ENCODE measurements at regions not wholly inside any gene's neighbourhood (a gene's known extent, or its start where the extent isn't known, plus 50 kb on each side); places are given as distances from the start of the nearest gene placed in this dataset.

DNA sequence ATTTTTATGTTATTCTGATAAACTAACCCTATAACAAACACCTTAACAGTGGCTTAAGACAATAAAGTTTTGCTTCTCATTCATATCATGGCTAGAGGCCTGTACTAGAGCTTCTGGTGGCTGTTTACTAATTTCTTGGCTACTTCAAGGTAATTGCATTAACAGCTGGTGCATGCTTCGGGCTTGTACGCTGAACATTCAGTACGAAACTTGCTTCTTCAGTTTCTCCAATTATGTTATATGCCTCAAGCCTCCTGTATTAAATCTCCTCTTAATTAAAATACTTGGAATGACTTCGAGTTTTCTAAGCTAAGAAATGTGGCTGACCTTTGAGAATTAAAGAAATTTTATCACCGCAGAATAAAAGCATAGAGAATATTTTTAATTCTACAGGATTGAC lies 138.9 kb upstream of the TRAM1L1 start:
- no peak overlapping the region for H3K27ac ChIP-seq (ENCODE audit: low read depth, low read length)
- H3K4me3 ChIP-seq (ENCODE audit: low read depth, low read length) = no peak overlapping the region
- H3K27me3 ChIP-seq (ENCODE audit: control insufficient read depth, insufficient read depth, low read length) = no peaks in the 10 kb centered on the region
- ChIA-PET POLR2A (no interaction called here), CTCF (interaction anchor here (0.6 kb wide), 1 partner anchor 129 kb away, joined by 3 read pairs; no protein-coding TSS in a partner anchor)
- TF ChIP-seq, protein P1, sequence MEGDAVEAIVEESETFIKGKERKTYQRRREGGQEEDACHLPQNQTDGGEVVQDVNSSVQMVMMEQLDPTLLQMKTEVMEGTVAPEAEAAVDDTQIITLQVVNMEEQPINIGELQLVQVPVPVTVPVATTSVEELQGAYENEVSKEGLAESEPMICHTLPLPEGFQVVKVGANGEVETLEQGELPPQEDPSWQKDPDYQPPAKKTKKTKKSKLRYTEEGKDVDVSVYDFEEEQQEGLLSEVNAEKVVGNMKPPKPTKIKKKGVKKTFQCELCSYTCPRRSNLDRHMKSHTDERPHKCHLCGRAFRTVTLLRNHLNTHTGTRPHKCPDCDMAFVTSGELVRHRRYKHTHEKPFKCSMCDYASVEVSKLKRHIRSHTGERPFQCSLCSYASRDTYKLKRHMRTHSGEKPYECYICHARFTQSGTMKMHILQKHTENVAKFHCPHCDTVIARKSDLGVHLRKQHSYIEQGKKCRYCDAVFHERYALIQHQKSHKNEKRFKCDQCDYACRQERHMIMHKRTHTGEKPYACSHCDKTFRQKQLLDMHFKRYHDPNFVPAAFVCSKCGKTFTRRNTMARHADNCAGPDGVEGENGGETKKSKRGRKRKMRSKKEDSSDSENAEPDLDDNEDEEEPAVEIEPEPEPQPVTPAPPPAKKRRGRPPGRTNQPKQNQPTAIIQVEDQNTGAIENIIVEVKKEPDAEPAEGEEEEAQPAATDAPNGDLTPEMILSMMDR (IDR thresholded peaks at IDR 0.05; ENCODE audit: low read depth, low read length) = no peak
- no peaks in the 10 kb centered on the region for H3K9me3 ChIP-seq (ENCODE audit: control insufficient read depth, insufficient read depth, low read length)
- no peak for DNase-seq (ENCODE audit: low read depth, low spot score)

DNA sequence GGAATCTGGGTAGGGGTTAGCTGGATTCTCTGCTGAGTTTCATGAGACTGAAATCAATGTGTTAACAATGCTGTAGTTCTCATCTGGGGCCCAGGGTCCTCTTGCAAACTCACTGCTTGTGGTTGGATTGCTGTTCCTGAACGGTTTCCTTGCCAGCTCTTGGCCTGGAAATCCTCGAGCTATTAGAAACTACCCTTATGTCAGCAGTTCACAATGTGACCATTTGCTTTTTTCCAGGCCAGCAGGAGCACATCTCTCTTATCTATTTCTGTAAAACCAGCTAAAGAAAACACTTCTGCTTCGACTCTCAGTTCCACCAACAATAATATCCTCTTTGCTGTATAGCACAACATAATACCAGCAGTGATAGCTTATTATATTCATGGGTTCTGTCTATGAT lies 140.1 kb upstream of the TRAM1L1 start:
- TF ChIP-seq, protein P1 (IDR thresholded peaks at IDR 0.05; ENCODE audit: low read depth, low read length) = no peak
- Histone ChIP-seq H3K27ac (ENCODE audit: low read depth, low read length) (no peak overlapping the region), H3K9me3 (ENCODE audit: control insufficient read depth, insufficient read depth, low read length) (no peaks in the 10 kb centered on the region), H3K27me3 (ENCODE audit: control insufficient read depth, insufficient read depth, low read length) (no peaks in the 10 kb centered on the region), H3K4me3 (ENCODE audit: low read depth, low read length) (no peak overlapping the region)
- ChIA-PET CTCF (no interaction called here), POLR2A (no interaction called here)
- no peak for DNase-seq (ENCODE audit: low read depth, low spot score)

DNA sequence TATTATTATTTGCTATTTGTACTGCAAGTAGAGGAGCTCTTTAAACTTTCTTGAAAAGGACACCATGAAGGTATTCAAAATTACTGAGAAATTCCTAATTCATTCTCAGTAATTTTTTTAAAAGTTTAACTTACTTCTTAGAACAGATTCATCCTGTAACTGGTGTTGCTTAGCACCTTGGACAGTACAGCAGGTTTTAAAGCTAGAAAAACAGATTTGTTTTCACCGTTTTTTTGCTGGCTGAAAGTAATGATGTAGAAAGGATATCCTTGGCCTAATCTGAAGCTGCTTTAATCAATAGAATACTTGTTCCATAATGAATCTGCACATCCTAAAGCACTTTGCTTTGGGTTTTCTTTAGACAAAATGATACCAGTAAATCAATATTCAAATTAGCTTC lies 142.5 kb upstream of the TRAM1L1 start:
- CTCF ChIA-PET = no interaction called here

DNA sequence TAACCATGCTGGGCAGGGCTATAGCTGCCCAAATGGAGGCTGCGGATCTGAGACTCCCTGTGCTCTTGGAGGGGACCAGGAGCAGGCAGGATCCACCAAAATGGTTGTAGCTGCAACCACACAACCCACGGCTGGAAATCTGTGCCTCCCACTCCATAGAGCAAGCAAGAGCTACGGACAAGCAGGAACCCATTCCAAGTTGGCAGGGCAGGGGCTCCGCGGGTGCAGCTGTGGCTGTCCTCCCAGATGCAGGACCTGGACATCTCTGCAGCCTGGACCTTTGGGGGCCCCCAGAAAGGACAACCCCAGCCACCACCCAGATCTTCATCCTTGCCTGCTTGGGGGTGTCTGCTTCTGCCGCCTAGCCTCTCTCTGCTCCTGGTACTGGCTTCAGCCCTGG lies 154.1 kb upstream of the TRAM1L1 start:
- TF ChIP-seq, protein P1 (IDR thresholded peaks at IDR 0.05; ENCODE audit: low read depth, low read length) = no peak
- DNase-seq (ENCODE audit: low read depth, low spot score) = no peak
- Histone ChIP-seq H3K9me3 (ENCODE audit: control insufficient read depth, insufficient read depth, low read length) (no peaks in the 10 kb centered on the region), H3K27ac (ENCODE audit: low read depth, low read length) (no peak overlapping the region), H3K27me3 (ENCODE audit: control insufficient read depth, insufficient read depth, low read length) (no peaks in the 10 kb centered on the region), H3K4me3 (ENCODE audit: low read depth, low read length) (no peak overlapping the region)
- CTCF ChIA-PET = no interaction called here
- POLR2A ChIA-PET = no interaction called here

More for the DNA sequence above, 142.5 kb upstream of the TRAM1L1 start:
- no peaks in the 10 kb centered on the region for H3K9me3 ChIP-seq (ENCODE audit: control insufficient read depth, insufficient read depth, low read length)
- TF ChIP-seq, protein P1 (IDR thresholded peaks at IDR 0.05; ENCODE audit: low read depth, low read length) = no peak
- no peak for DNase-seq (ENCODE audit: low read depth, low spot score)
- H3K27ac ChIP-seq (ENCODE audit: low read depth, low read length) = no peak overlapping the region
- no peaks in the 10 kb centered on the region for H3K27me3 ChIP-seq (ENCODE audit: control insufficient read depth, insufficient read depth, low read length)
- H3K4me3 ChIP-seq (ENCODE audit: low read depth, low read length) = no peak overlapping the region
- POLR2A ChIA-PET = no interaction called here

DNA sequence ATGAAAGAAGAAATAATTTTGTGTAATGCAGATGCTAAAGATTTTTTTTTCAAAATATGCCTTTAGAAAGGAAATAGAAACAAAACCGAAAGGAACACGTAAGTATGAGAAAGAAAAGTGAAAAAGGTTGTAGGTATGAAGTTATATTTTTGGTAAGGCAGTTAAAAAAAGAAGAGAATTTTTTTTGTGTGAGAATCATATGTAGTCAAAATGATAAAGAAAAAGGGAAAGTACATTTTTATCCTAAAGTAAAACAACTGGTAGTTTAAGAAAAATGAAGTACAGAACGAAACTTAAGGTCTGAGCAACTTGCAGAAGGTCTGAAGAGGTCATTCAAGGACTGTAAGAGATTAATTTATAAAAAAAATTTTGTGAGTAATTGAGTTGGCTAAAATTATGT lies 164.0 kb upstream of the TRAM1L1 start:
- no peaks in the 10 kb centered on the region for H3K27me3 ChIP-seq (ENCODE audit: control insufficient read depth, insufficient read depth, low read length)
- H3K4me3 ChIP-seq (ENCODE audit: low read depth, low read length) = no peak overlapping the region
- POLR2A ChIA-PET = no interaction called here
- no peaks in the 10 kb centered on the region for H3K9me3 ChIP-seq (ENCODE audit: control insufficient read depth, insufficient read depth, low read length)
- no peak for DNase-seq (ENCODE audit: low read depth, low spot score)
- CTCF ChIA-PET = no interaction called here
- H3K27ac ChIP-seq (ENCODE audit: low read depth, low read length) = no peak overlapping the region
- TF ChIP-seq, protein P1 (IDR thresholded peaks at IDR 0.05; ENCODE audit: low read depth, low read length) = no peak
